HG02623 (cell line): ENCODE measurements at regions not wholly inside any gene's neighbourhood (a gene's known extent, or its start where the extent isn't known, plus 50 kb on each side); places are given as distances from the start of the nearest gene placed in this dataset.
"Not testable (repeated sequence)": the region's sequence is repeated elsewhere in the genome, so short reads cannot be mapped to it uniquely, and the experiment has no call there.

Experiments
- ATAC-seq: cut with Tn5 transposase; IDR thresholded peaks from one replicate; pipeline ENCODE4 v1.9.1; 2021; ENCODE audit warnings: moderate library complexity; ENCODE audit not compliant: unreplicated experiment

DNA sequence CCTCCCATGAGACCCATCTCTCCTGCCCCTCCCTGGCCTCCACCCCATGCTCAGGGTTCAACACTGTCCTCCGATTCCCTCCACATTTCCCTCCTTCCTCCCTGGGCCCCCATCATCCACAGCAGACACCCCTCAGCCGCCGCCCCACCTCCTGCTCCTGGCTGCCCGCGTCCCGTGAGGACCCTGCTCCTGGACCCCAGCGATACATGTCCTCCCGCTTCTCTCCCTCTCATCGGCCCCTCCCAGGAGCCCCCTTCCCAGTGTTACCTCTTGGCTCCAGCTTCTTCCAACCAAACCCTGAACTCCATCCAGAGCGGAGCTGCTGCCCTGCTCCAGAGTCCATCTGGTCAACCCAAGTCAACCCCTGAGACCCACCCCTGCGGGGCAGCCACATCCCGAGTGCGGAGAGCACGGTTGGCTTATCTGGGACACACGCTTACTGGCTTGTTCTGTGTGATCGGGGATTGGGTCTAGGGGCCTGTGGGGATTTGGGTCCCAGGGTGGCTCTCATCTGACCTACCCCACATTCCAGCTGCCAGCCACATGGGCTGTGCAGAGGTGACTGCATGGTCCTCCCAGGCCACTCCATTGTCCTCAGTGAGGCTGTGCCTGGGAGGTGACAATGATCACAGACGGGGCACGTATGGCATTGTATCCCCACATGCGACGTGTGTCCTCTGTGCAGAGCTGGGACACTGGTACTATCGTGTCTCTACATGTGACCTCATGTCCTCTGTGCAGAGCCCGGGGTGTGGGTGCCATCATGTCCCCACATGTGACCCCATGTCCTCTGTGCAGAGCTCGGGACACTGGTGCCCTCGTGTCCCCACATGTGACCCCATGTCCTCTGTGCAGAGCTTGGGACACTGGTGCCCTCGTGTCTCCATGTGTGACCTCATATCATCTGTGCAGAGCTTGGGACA, 333.6 kb downstream of the ADGRD1 start:
- no peak for ATAC-seq

DNA sequence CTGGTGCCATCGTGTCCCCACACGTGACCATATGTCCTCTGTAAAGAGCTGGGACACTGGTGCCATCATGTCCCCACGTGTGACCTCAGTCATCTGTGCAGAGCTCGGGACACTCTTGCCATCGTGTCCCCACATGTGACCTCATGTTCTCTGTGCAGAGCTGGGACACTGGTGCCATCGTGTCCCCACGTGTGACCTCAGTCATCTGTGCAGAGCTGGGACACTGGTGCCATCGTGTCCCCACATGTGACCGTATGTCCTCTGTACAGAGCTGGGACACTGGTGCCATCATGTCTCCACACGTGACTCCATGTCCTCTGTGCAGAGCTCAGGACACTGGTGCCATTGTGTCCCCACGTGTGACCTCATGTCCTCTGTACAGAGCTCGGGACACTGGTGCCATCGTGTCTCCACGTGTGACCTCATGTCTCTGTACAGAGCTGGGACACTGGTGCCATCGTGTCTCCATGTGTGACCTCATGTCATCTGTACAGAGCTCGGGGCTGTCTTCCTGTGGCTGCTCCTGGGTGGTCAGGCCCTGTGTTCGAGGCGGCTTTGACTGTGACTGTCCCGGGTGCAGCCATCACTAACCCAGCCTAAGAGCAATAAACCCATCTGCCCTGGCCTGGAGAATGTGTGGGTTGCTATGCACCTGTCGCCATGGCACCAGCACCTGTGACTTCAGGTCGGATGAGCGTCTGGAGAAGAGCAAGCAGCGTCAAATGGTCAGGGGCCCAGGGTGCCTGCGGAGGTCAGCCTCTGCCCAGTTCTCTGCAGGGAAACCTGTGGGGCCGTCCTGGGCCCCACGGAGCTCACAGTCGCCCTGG, 334.4 kb downstream of the ADGRD1 start:
- ATAC-seq: no peak

GRCh38 chr12:131288765-131289695, 335.3 kb downstream of the ADGRD1 start:
- not testable (repeated sequence) for ATAC-seq

GRCh38 chr12:131289807-131290206, 336.1 kb downstream of the ADGRD1 start:
- ATAC-seq: not testable (repeated sequence)

GRCh38 chr12:131290255-131290959, 336.7 kb downstream of the ADGRD1 start:
- ATAC-seq: no peak

GRCh38 chr12:131293071-131294015, 339.6 kb downstream of the ADGRD1 start:
- ATAC-seq: not testable (repeated sequence)

DNA sequence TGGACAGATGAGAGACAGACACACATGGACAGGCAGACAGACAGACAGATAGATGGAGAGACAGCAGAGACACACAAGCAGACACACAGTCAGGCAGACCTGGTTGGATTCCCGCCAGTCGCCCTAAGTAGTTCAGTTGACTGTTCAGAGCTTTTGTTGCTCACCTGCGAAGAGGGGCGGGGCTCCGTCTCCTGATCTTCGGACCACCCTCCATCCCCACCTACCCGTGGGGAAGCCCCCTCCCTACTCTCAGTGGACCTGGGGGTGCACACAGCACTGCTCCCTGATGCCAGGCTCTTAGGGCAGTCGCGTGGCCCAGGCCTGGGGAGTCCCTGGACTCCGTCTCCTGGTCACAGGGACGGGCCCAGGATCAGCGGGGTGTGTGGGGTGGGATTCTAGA, 341.0 kb downstream of the ADGRD1 start:
- ATAC-seq: not testable (repeated sequence)

DNA sequence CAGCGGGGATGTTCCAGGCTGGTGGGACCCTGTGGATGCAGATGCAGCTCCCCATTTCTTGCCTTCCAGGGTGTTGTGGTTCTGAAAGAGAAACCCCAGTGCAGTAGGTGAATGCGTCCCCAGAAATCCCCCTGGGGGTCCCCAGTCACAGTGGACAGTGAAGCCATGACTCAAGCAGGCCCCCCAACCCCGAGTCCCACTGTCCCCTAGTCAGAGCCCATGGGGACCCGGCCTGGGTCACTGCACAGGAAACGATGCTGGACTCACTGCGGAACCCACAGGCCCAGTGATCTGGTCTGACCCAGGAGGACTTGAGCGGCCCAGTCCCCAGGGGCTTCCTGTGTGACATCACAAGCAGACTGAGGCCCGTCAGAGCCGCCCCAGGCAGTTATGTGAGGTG, 341.4 kb downstream of the ADGRD1 start:
- ATAC-seq: not testable (repeated sequence)

- ATAC-seq: not testable (repeated sequence)
Measured at GRCh38 chr12:131295559-131295958, 341.9 kb downstream of the ADGRD1 start.

DNA sequence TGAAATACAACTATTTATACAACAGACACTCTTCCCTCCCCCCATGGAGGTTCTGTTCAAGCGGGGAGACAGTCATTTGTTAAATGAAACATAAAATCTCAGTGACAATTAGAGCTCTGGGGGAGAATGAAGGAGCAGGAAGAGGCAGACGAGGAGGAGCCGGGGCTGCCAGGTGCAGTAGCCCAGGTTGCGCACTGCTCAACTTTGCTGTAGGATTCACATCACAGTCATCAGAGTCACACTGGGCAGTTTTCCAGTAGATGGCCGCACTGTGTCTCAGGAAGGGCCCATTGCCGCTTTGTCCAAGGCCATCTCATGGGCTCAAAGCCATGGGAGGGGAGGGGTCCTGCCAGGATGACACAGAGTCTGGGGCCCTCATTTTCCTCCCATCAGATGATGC, 342.4 kb downstream of the ADGRD1 start:
- not testable (repeated sequence) for ATAC-seq

- ATAC-seq: not testable (repeated sequence)
Measured at GRCh38 chr12:131296651-131297050, 342.9 kb downstream of the ADGRD1 start.

DNA sequence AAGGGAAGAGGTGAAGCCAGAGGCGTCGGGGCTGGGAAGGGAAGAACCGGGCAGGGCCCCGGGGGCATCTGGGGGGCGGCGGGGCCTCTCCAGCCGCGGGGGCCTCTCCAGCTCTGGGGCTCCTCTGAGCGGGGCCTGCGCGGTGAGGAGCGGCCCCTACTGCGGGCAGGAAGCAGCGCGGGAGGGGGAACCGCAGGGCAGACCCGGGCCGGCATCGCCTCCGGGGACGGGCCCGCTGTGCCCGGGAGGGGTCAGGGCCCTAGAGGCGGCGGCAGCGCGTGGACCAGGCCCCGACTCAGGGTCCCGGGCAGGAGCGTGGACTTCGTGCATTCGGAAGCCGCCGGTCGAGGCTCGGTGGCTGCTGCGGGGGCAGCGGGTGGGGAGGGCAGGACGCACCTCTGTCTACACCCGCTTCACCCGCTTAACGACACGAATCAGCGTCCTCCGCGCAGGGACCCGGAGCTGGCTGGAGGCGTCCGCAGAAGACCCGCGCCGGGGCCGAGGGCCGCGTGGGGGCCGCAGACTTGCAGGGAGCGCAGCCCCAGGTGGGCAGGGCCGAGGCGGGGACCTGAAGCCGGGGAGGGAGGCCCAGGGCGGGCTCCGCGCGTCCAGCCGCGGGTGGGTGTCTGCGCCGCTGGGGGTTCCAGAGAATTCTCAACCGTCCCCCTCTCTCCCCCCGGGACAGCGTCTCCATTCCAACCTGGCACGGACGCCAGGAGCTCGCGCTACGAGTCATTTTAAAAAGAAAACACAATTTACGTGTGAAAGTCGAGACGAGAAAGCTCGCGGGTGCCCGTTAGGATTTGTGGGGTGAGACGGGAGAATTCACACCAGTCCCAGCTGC, 345.0 kb downstream of the ADGRD1 start:
- not testable (repeated sequence) for ATAC-seq

DNA sequence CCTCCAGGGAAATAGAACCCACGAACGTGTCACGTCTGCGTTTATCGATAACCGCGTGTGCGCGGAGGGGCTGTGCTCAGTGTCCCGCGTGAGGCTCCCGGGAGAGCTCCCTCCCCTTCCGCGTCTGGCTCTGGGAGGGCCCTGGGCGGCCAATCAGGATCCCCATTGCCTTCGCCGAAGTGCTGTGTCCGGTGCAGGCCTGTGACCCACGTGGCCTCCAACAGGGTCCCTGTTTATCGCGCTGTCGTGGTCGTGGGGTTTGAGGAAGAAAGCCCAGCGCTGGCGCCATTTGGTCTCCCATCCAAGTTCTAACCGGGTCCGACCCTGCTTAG, 345.6 kb downstream of the ADGRD1 start:
- not testable (repeated sequence) for ATAC-seq

GRCh38 chr12:131303576-131303975, 349.9 kb downstream of the ADGRD1 start:
- not testable (repeated sequence) for ATAC-seq

DNA sequence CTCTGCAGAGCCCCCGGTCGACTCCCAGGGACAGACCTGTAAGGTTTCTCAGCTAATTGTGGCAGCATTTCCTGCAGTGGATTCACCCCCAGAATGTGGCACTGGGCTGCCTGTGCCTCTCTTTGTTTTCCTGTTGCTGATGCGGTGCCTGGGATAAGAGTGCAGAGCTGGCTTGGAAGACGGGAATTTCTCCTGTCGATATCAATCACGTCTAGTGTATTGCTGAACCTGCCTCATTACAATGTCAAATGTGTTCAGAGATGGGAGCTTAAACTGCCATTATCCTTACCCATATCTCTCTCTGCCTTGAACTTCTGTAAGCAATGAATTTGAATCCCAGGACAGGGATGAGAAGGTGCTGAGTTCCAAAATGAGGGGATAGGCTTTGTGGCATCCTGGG, 350.9 kb downstream of the ADGRD1 start:
- ATAC-seq: not testable (repeated sequence)

GRCh38 chr12:131309700-131310099, 356.0 kb downstream of the ADGRD1 start:
- ATAC-seq: no peak

- not testable (repeated sequence) for ATAC-seq
Measured at GRCh38 chr12:131310227-131310969, 356.7 kb downstream of the ADGRD1 start.
